IMR-90 (cell line): ENCODE measurements at regions not wholly inside any gene's neighbourhood (a gene's known extent, or its start where the extent isn't known, plus 50 kb on each side); places are given as distances from the start of the nearest gene placed in this dataset.

ENCODE experiments used
- BHLHE40 ChIP-seq: fragments of 150-350 bp; IDR thresholded peaks from 2 replicates; pipeline ENCODE4 v1.6.1; 2016; ENCODE audit warnings: mild to moderate bottlenecking, low read depth, low read length
- CEBPB ChIP-seq: IDR thresholded peaks from 2 replicates; pipeline ENCODE4 v1.6.1; 2012; ENCODE audit warnings: low read depth, low read length, improper control_type of control experiment
- CHD1 ChIP-seq: IDR thresholded peaks from 2 replicates; pipeline ENCODE4 v1.6.1; 2012; ENCODE audit warnings: low read depth, low read length, improper control_type of control experiment
- CTCF ChIP-seq: conservative IDR thresholded peaks from 2 replicates; pipeline ENCODE4 v1.5.1; 2012; ENCODE audit warnings: mild to moderate bottlenecking, low read depth, low read length, improper control_type of control experiment
- FOS ChIP-seq: fragments of 150-350 bp; IDR thresholded peaks from 2 replicates; pipeline ENCODE4 v1.6.1; 2016; ENCODE audit warnings: low read depth, low read length
- MAFK ChIP-seq: IDR thresholded peaks from 2 replicates; pipeline ENCODE4 v1.6.1; 2012; ENCODE audit warnings: low read depth, low read length, improper control_type of control experiment
- MAZ ChIP-seq: IDR thresholded peaks from 2 replicates; pipeline ENCODE4 v1.6.1; 2012; ENCODE audit warnings: low read depth, mild to moderate bottlenecking, low read length, improper control_type of control experiment, moderate library complexity, borderline replicate concordance
- MXI1 ChIP-seq: IDR thresholded peaks from 2 replicates; pipeline ENCODE4 v1.6.1; 2012; ENCODE audit warnings: low read depth, mild to moderate bottlenecking, low read length, moderate library complexity, borderline replicate concordance
- NFE2L2 ChIP-seq: fragments of 150-350 bp; IDR thresholded peaks from 2 replicates; pipeline ENCODE4 v1.6.1; 2016; ENCODE audit warnings: low read depth, mild to moderate bottlenecking, low read length
- POLR2A ChIP-seq: IDR thresholded peaks from 2 replicates; pipeline ENCODE4 v1.6.1; 2012; ENCODE audit warnings: mild to moderate bottlenecking, low read depth, low read length
- RAD21 ChIP-seq: IDR thresholded peaks from 2 replicates; pipeline ENCODE4 v1.6.1; 2012; ENCODE audit warnings: low read length, improper control_type of control experiment
- RFX5 ChIP-seq: IDR thresholded peaks from 2 replicates; pipeline ENCODE4 v1.8.0; 2012; ENCODE audit warnings: low read depth, mild to moderate bottlenecking, low read length, moderate library complexity
- SMC3 ChIP-seq: fragments of 150-350 bp; IDR thresholded peaks from 2 replicates; pipeline ENCODE4 v1.6.1; 2016; ENCODE audit warnings: low read depth, mild to moderate bottlenecking, antibody characterized with exemption, low read length, moderate library complexity
- USF2 ChIP-seq: fragments of 150-350 bp; IDR thresholded peaks from 2 replicates; pipeline ENCODE4 v1.6.1; 2017; ENCODE audit warnings: mild to moderate bottlenecking, antibody characterized with exemption, low read length, low read depth

- TF ChIP-seq POLR2A: no peak
- no peak for TF ChIP-seq CTCF
- no peak for TF ChIP-seq MAFK
- no peak for TF ChIP-seq CEBPB
- no peak for TF ChIP-seq BHLHE40
- TF ChIP-seq MXI1: no peak
- TF ChIP-seq FOS: no peak
- no peak for TF ChIP-seq RFX5
- TF ChIP-seq NFE2L2: no peak
- no peak for TF ChIP-seq RAD21
- no peak for TF ChIP-seq MAZ
- TF ChIP-seq USF2: no peak
- TF ChIP-seq SMC3: no peak
- no peak for TF ChIP-seq CHD1
Observed at GRCh38 chr4:177119691-177120090, 190.0 kb upstream of the NEIL3 start.
